ENCODE measurements at regions not wholly inside any gene's neighbourhood (a gene's known extent, or its start where the extent isn't known, plus 50 kb on each side); places are given as distances from the start of the nearest gene placed in this dataset.

DNA sequence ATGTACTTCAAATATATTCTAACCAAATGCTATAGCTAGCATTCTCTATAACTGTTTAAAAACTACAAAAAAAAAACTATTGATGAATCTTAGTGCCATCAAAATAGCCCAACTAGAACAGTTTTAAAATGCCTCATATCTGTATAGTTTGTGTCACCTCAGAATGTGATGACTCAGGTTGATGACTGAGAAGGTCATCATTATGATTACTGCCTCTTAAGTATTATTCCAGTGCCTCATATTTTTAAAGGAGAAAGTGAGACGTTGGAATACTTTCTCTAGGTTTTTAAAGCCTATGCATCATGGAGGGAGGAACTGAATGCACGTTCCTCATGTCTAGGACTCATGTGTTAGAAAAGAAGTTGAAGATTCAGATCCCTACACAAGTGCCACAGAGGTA, 88.2 kb downstream of the TMA16 start:
- no peak for ATAC-seq (ENCODE audit: low read depth in 2 of 2)
- Mint-ChIP-seq H3K27me3 (no peaks in the 10 kb centered on the region), H3K9me3 (peaks cover 0 to 16% (median under 1%) of the 10 kb centered on the region in 7 donors), H3K36me3 (peaks cover 49 to 81% of the 10 kb centered on the region in 2 donors), H3K27ac (peak overlapping the region in 2 of 6 donors; percentile 24 to 66), H3K4me1 (peaks cover 37 to 80% (median 46%) of the 10 kb centered on the region in 3 donors), H3K4me3 (peak overlapping the region in 3 of 8 donors; percentile 30 to 69 (median 48))
- no peak for DNase-seq

DNA sequence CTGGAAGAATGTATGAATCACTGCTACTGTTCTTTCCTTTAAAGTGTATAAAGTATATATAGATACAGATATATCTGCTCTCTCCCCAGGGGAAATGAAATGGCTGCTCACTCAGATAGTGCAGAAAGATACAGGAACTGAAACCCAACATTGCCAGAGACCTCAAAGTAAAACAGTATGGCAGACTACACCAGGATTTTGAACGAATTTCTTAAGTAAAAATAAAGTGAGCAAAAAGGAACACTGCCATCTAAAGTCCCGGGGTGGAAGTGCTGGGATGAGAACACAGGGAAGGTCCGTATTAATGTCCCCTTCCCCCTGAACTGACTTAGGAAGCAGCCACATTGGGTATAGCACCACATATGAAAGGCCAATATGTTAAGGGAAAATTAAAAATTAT, 93.4 kb downstream of the TMA16 start:
- Mint-ChIP-seq H3K27ac (peak overlapping the region in 5 of 6 donors; percentile 64 to 91 (median 76)), H3K36me3 (peaks cover 27 to 49% of the 10 kb centered on the region in 2 donors), H3K4me3 (peak overlapping the region; percentile 54 to 84 (median 75)), H3K27me3 (no peaks in the 10 kb centered on the region), H3K9me3 (peaks cover 0 to 17% (median 7%) of the 10 kb centered on the region in 7 donors), H3K4me1 (peaks cover 42 to 81% (median 44%) of the 10 kb centered on the region in 3 donors)
- DNase-seq (peak; percentile 72), ATAC-seq (ENCODE audit: low read depth in 2 of 2) (peak; percentile 83 to 84)

- peak overlapping the region in 3 of 8 donors; percentile 28 to 45 (median 40) for H3K4me3 Mint-ChIP-seq
- peak overlapping the region in 1 of 6 donors; percentile 73 for H3K27ac Mint-ChIP-seq
- no peak for DNase-seq
- H3K9me3 Mint-ChIP-seq: peaks cover 0 to 17% (median 7%) of the 10 kb centered on the region in 7 donors
- no peak for ATAC-seq (ENCODE audit: low read depth in 2 of 2)
- H3K27me3 Mint-ChIP-seq: no peaks in the 10 kb centered on the region
- peaks cover 44 to 84% (median 44%) of the 10 kb centered on the region in 3 donors for H3K4me1 Mint-ChIP-seq
- H3K36me3 Mint-ChIP-seq: peaks cover 25 to 47% of the 10 kb centered on the region in 2 donors
Measured at GRCh38 chr4:163588532-163588931, 94.0 kb downstream of the TMA16 start.

GRCh38 chr4:163590103-163590502, 95.6 kb downstream of the TMA16 start:
- peaks cover 51 to 82% (median 56%) of the 10 kb centered on the region in 3 donors for H3K4me1 Mint-ChIP-seq
- peak overlapping the region; percentile 9 to 87 (median 72) for H3K27ac Mint-ChIP-seq

GRCh38 chr4:163590619-163591264, 96.3 kb downstream of the TMA16 start:
- H3K4me3 Mint-ChIP-seq: peak overlapping the region; percentile 56 to 90 (median 80)
- no peak for ATAC-seq (ENCODE audit: low read depth in 2 of 2)
- no peak for DNase-seq
- no peaks in the 10 kb centered on the region for H3K27me3 Mint-ChIP-seq
- H3K9me3 Mint-ChIP-seq: peaks cover 0 to 21% (median 11%) of the 10 kb centered on the region in 7 donors
- H3K36me3 Mint-ChIP-seq: peaks cover 29 to 35% of the 10 kb centered on the region in 2 donors
- H3K27ac Mint-ChIP-seq: peak overlapping the region; percentile 56 to 87 (median 83)
- H3K4me1 Mint-ChIP-seq: peaks cover 50 to 81% (median 61%) of the 10 kb centered on the region in 3 donors

More at GRCh38 chr4:163590103-163590502, 95.6 kb downstream of the TMA16 start:
- ATAC-seq (ENCODE audit: low read depth in 2 of 2) (no peak), DNase-seq (no peak)
- peaks cover 0 to 20% (median 7%) of the 10 kb centered on the region in 7 donors for H3K9me3 Mint-ChIP-seq
- H3K36me3 Mint-ChIP-seq: peaks cover 26 to 36% of the 10 kb centered on the region in 2 donors
- H3K4me3 Mint-ChIP-seq: peak overlapping the region; percentile 30 to 82 (median 62)
- no peaks in the 10 kb centered on the region for H3K27me3 Mint-ChIP-seq

- peaks cover 48 to 80% (median 66%) of the 10 kb centered on the region in 3 donors for H3K4me1 Mint-ChIP-seq
- peaks cover 32 to 34% of the 10 kb centered on the region in 2 donors for H3K36me3 Mint-ChIP-seq
- H3K27ac Mint-ChIP-seq: peak overlapping the region; percentile 56 to 86 (median 71)
- ATAC-seq (ENCODE audit: low read depth in 2 of 2) (peak; percentile 83 to 89), DNase-seq (peak; percentile 69)
- peak overlapping the region; percentile 56 to 90 (median 80) for H3K4me3 Mint-ChIP-seq
- no peaks in the 10 kb centered on the region for H3K27me3 Mint-ChIP-seq
- peaks cover 0 to 25% (median 14%) of the 10 kb centered on the region in 7 donors for H3K9me3 Mint-ChIP-seq
Measured at GRCh38 chr4:163591614-163592020, 97.1 kb downstream of the TMA16 start.

DNA sequence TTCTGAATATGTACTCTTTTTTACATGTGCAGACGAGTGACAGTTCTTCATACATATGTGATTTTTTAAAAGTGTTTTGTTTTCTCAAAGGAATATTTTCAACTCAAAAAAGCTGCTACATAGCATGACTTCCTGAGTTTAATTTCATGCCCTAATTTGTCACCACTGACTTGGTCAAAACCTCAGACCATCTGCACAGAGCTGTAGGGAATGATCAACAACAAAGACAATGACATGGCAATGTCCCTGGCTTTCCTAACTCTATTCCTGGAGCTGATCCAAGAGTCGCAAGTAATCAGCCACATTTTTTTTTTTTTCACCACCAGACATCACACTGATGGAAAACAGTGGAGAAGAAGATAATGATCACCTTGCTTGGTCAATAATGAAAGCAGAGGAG, 97.7 kb downstream of the TMA16 start:
- peak overlapping the region; percentile 22 to 92 (median 68) for H3K27ac Mint-ChIP-seq
- no peak for DNase-seq
- no peak for ATAC-seq (ENCODE audit: low read depth in 2 of 2)
- H3K4me1 Mint-ChIP-seq: peaks cover 48 to 79% (median 64%) of the 10 kb centered on the region in 3 donors
- H3K36me3 Mint-ChIP-seq: peaks cover 31 to 34% of the 10 kb centered on the region in 2 donors
- peak overlapping the region; percentile 56 to 90 (median 80) for H3K4me3 Mint-ChIP-seq
- H3K9me3 Mint-ChIP-seq: peaks cover 0 to 24% (median 14%) of the 10 kb centered on the region in 7 donors
- H3K27me3 Mint-ChIP-seq: no peaks in the 10 kb centered on the region

DNA sequence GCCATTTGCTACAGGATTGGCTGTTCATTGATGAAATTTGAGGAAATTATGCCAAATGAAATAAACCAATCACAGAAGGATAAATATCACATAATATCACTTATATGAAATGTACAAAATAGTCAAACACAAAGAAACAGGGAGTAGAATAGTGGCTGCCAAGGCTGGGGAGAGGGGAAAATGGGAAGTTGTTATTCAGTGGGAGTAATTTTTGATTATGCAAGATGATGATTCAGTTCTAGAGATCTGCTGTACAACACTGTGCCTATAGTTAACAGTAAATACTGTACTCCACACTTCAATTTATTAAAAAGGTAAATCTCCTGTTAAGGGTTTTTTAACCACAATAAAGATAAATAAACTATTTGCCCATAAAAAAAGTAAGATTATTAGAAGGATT, 101.1 kb downstream of the TMA16 start:
- H3K9me3 Mint-ChIP-seq: peaks cover 0 to 9% (median 5%) of the 10 kb centered on the region in 7 donors
- H3K4me1 Mint-ChIP-seq: peaks cover 56 to 72% (median 67%) of the 10 kb centered on the region in 3 donors
- peak overlapping the region in 5 of 6 donors; percentile 73 to 92 (median 86) for H3K27ac Mint-ChIP-seq
- ATAC-seq (ENCODE audit: low read depth in 2 of 2) (no peak), DNase-seq (no peak)
- H3K4me3 Mint-ChIP-seq: peak overlapping the region in 7 of 8 donors; percentile 18 to 87 (median 58)
- H3K27me3 Mint-ChIP-seq: no peaks in the 10 kb centered on the region
- peaks cover 18 to 31% of the 10 kb centered on the region in 2 donors for H3K36me3 Mint-ChIP-seq

GRCh38 chr4:163598028-163598427, 103.5 kb downstream of the TMA16 start:
- peaks cover 23 to 31% of the 10 kb centered on the region in 2 donors for H3K36me3 Mint-ChIP-seq
- peak overlapping the region in 3 of 8 donors; percentile 16 to 48 (median 36) for H3K4me3 Mint-ChIP-seq
- H3K9me3 Mint-ChIP-seq: peaks cover 0 to 9% (median 5%) of the 10 kb centered on the region in 7 donors
- H3K27ac Mint-ChIP-seq: peak overlapping the region in 5 of 6 donors; percentile 20 to 59 (median 44)
- no peaks in the 10 kb centered on the region for H3K27me3 Mint-ChIP-seq
- ATAC-seq (ENCODE audit: low read depth in 2 of 2): peak; percentile 39 to 55
- peaks cover 51 to 72% (median 58%) of the 10 kb centered on the region in 3 donors for H3K4me1 Mint-ChIP-seq
- DNase-seq: no peak

- peaks cover 0 to 9% (median 5%) of the 10 kb centered on the region in 7 donors for H3K9me3 Mint-ChIP-seq
- H3K4me1 Mint-ChIP-seq: peaks cover 53 to 72% (median 61%) of the 10 kb centered on the region in 3 donors
- peak overlapping the region in 5 of 6 donors; percentile 20 to 59 (median 44) for H3K27ac Mint-ChIP-seq
- no peaks in the 10 kb centered on the region for H3K27me3 Mint-ChIP-seq
- H3K4me3 Mint-ChIP-seq: peak overlapping the region in 4 of 8 donors; percentile 16 to 48 (median 29)
- DNase-seq (no peak), ATAC-seq (ENCODE audit: low read depth in 2 of 2) (peak in 1 of 2 donors; percentile 6)
- H3K36me3 Mint-ChIP-seq: peaks cover 23 to 31% of the 10 kb centered on the region in 2 donors
Measured at GRCh38 chr4:163598489-163598888, 104.0 kb downstream of the TMA16 start.

- peaks cover 26 to 29% of the 10 kb centered on the region in 2 donors for H3K36me3 Mint-ChIP-seq
- peak; percentile 36 for DNase-seq
- peaks cover 51 to 76% (median 61%) of the 10 kb centered on the region in 3 donors for H3K4me1 Mint-ChIP-seq
- ATAC-seq (ENCODE audit: low read depth in 2 of 2): peak; percentile 81 to 85
- peak overlapping the region; percentile 43 to 89 (median 82) for H3K4me3 Mint-ChIP-seq
- no peaks in the 10 kb centered on the region for H3K27me3 Mint-ChIP-seq
- H3K9me3 Mint-ChIP-seq: peaks cover 0 to 6% (median 3%) of the 10 kb centered on the region in 7 donors
- H3K27ac Mint-ChIP-seq: peak overlapping the region; percentile 4 to 94 (median 78)
Measured at GRCh38 chr4:163600727-163601126, 106.2 kb downstream of the TMA16 start.

GRCh38 chr4:163603257-163603656, 108.8 kb downstream of the TMA16 start:
- peaks cover 0 to 4% (median 0%) of the 10 kb centered on the region in 7 donors for H3K9me3 Mint-ChIP-seq
- peak overlapping the region; percentile 81 to 99 (median 93) for H3K4me3 Mint-ChIP-seq
- DNase-seq: no peak
- H3K36me3 Mint-ChIP-seq: peaks cover 45 to 48% of the 10 kb centered on the region in 2 donors
- ATAC-seq (ENCODE audit: low read depth in 2 of 2): peak; percentile 35 to 52
- peak overlapping the region; percentile 67 to 97 (median 91) for H3K27ac Mint-ChIP-seq
- peaks cover 66 to 91% (median 78%) of the 10 kb centered on the region in 3 donors for H3K4me1 Mint-ChIP-seq
- no peaks in the 10 kb centered on the region for H3K27me3 Mint-ChIP-seq

- Mint-ChIP-seq H3K27ac (peak overlapping the region; percentile 11 to 96 (median 93)), H3K36me3 (peaks cover 73 to 74% of the 10 kb centered on the region in 2 donors), H3K4me3 (peak overlapping the region; percentile 81 to 99 (median 92)), H3K4me1 (peaks cover 70 to 76% (median 74%) of the 10 kb centered on the region in 3 donors), H3K27me3 (no peaks in the 10 kb centered on the region), H3K9me3 (peaks cover 0 to 4% (median 0%) of the 10 kb centered on the region in 7 donors)
- DNase-seq (no peak), ATAC-seq (ENCODE audit: low read depth in 2 of 2) (peak; percentile 20)
Measured at GRCh38 chr4:163606896-163607691, 112.6 kb downstream of the TMA16 start.
